ENCODE measurements at regions not wholly inside any gene's neighbourhood (a gene's known extent, or its start where the extent isn't known, plus 50 kb on each side); places are given as distances from the start of the nearest gene placed in this dataset.
"Not testable (repeated sequence)": the region's sequence is repeated elsewhere in the genome, so short reads cannot be mapped to it uniquely, and the experiment has no call there.

GRCh38 chr3:144957398-144958101, 985.9 kb downstream of the DIPK2A start:
- no peak for TF ChIP-seq POLR2A (IDR thresholded peaks at IDR 0.05)
- no peak for TF ChIP-seq CTCF (IDR thresholded peaks at IDR 0.05)
- 72 to 75% methylated on average over 4 of the region's 4 CpGs for WGBS, 2 donors

DNA sequence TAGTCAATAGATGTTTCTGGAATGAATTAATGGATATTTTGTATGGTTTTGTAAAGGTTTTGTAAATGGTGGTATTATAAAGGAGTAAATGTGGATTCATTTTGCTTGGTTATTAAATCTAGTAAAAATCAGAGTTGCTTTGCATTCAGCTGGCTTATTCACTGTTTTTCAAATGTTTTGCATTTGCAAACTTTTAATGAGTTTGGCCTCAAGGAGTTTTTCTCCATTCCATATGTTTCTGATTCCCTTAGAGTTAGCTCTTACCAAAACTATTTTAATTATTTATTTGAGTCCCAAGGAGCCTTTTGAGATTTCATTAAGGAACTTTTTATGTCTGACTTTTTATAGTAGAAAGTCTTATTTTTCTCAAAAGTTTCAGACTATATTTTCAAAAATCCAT, 992.2 kb downstream of the DIPK2A start:
- no peak overlapping the region for H3K4me3 ChIP-seq
- TF ChIP-seq POLR2A (IDR thresholded peaks at IDR 0.05) (no peak), CTCF (IDR thresholded peaks at IDR 0.05) (no peak)
- H3K9me3 ChIP-seq, result no peaks in the 10 kb centered on the region
- no peak overlapping the region for H3K27ac ChIP-seq
- no peaks in the 10 kb centered on the region for H3K4me1 ChIP-seq
- DNase-seq, result no peak
- H3K27me3 ChIP-seq, result no peaks in the 10 kb centered on the region
- intact Hi-C loops (cut with DNase I; ENCODE audit: low total_unique reads), result no loop called here
- H3K36me3 ChIP-seq (ENCODE audit: low read depth, missing control alignments), result no peaks in the 10 kb centered on the region

More at GRCh38 chr3:144957398-144958101, 985.9 kb downstream of the DIPK2A start:
- no peak for DNase-seq
- intact Hi-C loops (cut with DNase I; ENCODE audit: low total_unique reads), result no loop called here
- Histone ChIP-seq H3K4me3 (no peak overlapping the region), H3K4me1 (no peaks in the 10 kb centered on the region), H3K36me3 (ENCODE audit: low read depth, missing control alignments) (no peaks in the 10 kb centered on the region), H3K27me3 (no peaks in the 10 kb centered on the region), H3K9me3 (no peaks in the 10 kb centered on the region), H3K27ac (no peak overlapping the region)

GRCh38 chr3:144966560-144966959, 994.9 kb downstream of the DIPK2A start:
- H3K9me3 ChIP-seq, result no peaks in the 10 kb centered on the region
- DNase-seq, result no peak
- H3K27ac ChIP-seq, result no peak overlapping the region
- H3K4me3 ChIP-seq, result no peak overlapping the region
- intact Hi-C loops (cut with DNase I; ENCODE audit: low total_unique reads), result no loop called here
- no peaks in the 10 kb centered on the region for H3K36me3 ChIP-seq (ENCODE audit: low read depth, missing control alignments)
- TF ChIP-seq CTCF (IDR thresholded peaks at IDR 0.05) (no peak), POLR2A (IDR thresholded peaks at IDR 0.05) (no peak)
- no peaks in the 10 kb centered on the region for H3K27me3 ChIP-seq
- H3K4me1 ChIP-seq, result no peaks in the 10 kb centered on the region
- 50 to 67% methylated on average over 2 of the region's 2 CpGs for WGBS, 2 donors

- H3K4me3 ChIP-seq, result no peak overlapping the region
- no peak for DNase-seq
- no peak for TF ChIP-seq CTCF (IDR thresholded peaks at IDR 0.05)
- TF ChIP-seq POLR2A (IDR thresholded peaks at IDR 0.05), result no peak
- no peaks in the 10 kb centered on the region for H3K36me3 ChIP-seq (ENCODE audit: low read depth, missing control alignments)
- WGBS, 2 donors, result 88 to 91% methylated on average over 1 of the region's 1 CpG
- no peaks in the 10 kb centered on the region for H3K27me3 ChIP-seq
- H3K27ac ChIP-seq, result no peak overlapping the region
- H3K9me3 ChIP-seq, result no peaks in the 10 kb centered on the region
- H3K4me1 ChIP-seq, result no peaks in the 10 kb centered on the region
- intact Hi-C loops (cut with DNase I; ENCODE audit: low total_unique reads), result no loop called here
Observed at GRCh38 chr3:144968750-144969350, 997.2 kb downstream of the DIPK2A start.

DNA sequence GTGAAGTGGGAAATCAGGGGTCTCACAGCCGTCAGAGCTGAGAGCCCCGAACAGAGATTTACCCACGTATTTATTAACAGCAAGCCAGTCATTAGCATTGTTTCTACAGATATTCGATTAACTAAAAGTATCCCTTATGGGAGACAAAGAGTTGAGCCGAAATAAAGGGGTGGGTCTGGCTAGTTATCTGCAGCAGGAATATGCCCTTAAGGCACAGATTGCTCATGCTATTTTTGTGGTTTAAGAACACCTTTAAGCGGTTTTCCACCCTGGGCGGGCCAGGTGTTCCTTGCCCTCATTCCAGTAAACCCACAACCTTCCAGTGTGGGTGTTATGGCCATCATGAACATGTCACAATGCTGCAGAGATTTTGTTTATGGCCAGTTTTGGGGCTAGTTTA, 1012.9 kb downstream of the DIPK2A start:
- H3K36me3 ChIP-seq (ENCODE audit: low read depth, missing control alignments); intact Hi-C loops (cut with DNase I; ENCODE audit: low total_unique reads); H3K4me1 ChIP-seq; H3K4me3 ChIP-seq; DNase-seq; H3K27ac ChIP-seq; H3K9me3 ChIP-seq; H3K27me3 ChIP-seq: not testable (repeated sequence)
- 90 to 92% methylated on average over 7 of the region's 7 CpGs for WGBS, 2 donors
